ENCODE measurements at regions not wholly inside any gene's neighbourhood (a gene's known extent, or its start where the extent isn't known, plus 50 kb on each side); places are given as distances from the start of the nearest gene placed in this dataset.

- no peaks in the 10 kb centered on the region for H3K36me3 ChIP-seq
- H3K9me3 ChIP-seq, result no peaks in the 10 kb centered on the region
- intact Hi-C loops (cut with DNase I), result no loop called here
- WGBS, 2 donors, result 68 to 71% methylated on average over 1 of the region's 1 CpG
- H3K4me3 ChIP-seq, result no peak overlapping the region
- no peak for DNase-seq
- no peak for ATAC-seq
- TF ChIP-seq CTCF (IDR thresholded peaks at IDR 0.05), result no peak
- FAIRE-seq, result no peak
- H3K27me3 ChIP-seq, result no peaks in the 10 kb centered on the region
- no peak overlapping the region for H3K27ac ChIP-seq
- H3K4me1 ChIP-seq, result no peaks in the 10 kb centered on the region
Measured at GRCh38 chr4:27779827-27780226, 919.2 kb downstream of the STIM2 start.

- DNase-seq (no peak), ATAC-seq (no peak), FAIRE-seq (no peak)
- H3K36me3 ChIP-seq, result no peaks in the 10 kb centered on the region
- no peaks in the 10 kb centered on the region for H3K27me3 ChIP-seq
- TF ChIP-seq CTCF (IDR thresholded peaks at IDR 0.05), result no peak
- no peak overlapping the region for H3K4me3 ChIP-seq
- intact Hi-C loops (cut with DNase I), result no loop called here
- H3K4me1 ChIP-seq, result no peaks in the 10 kb centered on the region
- H3K27ac ChIP-seq, result no peak overlapping the region
- 48 to 52% methylated on average over 2 of the region's 2 CpGs for WGBS, 2 donors
- no peaks in the 10 kb centered on the region for H3K9me3 ChIP-seq
Measured at GRCh38 chr4:27787195-27787594, 926.6 kb downstream of the STIM2 start.

GRCh38 chr4:27789773-27790172 is 929.1 kb downstream of the STIM2 start:
- DNase-seq, result no peak
- Histone ChIP-seq H3K27me3 (no peaks in the 10 kb centered on the region), H3K36me3 (no peaks in the 10 kb centered on the region), H3K9me3 (no peaks in the 10 kb centered on the region), H3K4me1 (no peaks in the 10 kb centered on the region), H3K27ac (no peak overlapping the region), H3K4me3 (no peak overlapping the region)
- no peak for FAIRE-seq
- no peak for ATAC-seq
- 51 to 57% methylated on average over 6 of the region's 6 CpGs for WGBS, 2 donors
- intact Hi-C loops (cut with DNase I), result no loop called here
- no peak for TF ChIP-seq CTCF (IDR thresholded peaks at IDR 0.05)

- 51 to 58% methylated on average over 5 of the region's 5 CpGs for WGBS, 2 donors
- H3K27ac ChIP-seq, result no peak overlapping the region
- TF ChIP-seq CTCF (IDR thresholded peaks at IDR 0.05), result no peak
- DNase-seq (no peak), FAIRE-seq (no peak), ATAC-seq (no peak)
- H3K27me3 ChIP-seq, result no peaks in the 10 kb centered on the region
- no peaks in the 10 kb centered on the region for H3K9me3 ChIP-seq
- intact Hi-C loops (cut with DNase I), result no loop called here
- H3K36me3 ChIP-seq, result no peaks in the 10 kb centered on the region
- no peaks in the 10 kb centered on the region for H3K4me1 ChIP-seq
- no peak overlapping the region for H3K4me3 ChIP-seq
Measured at GRCh38 chr4:27790911-27791310, 930.3 kb downstream of the STIM2 start.

GRCh38 chr4:27791640-27792039 is 931.0 kb downstream of the STIM2 start:
- H3K27me3 ChIP-seq, result no peaks in the 10 kb centered on the region
- no peak overlapping the region for H3K4me3 ChIP-seq
- no peaks in the 10 kb centered on the region for H3K36me3 ChIP-seq
- FAIRE-seq (no peak), DNase-seq (no peak), ATAC-seq (peak in 1 of 4 donors; percentile 58)
- H3K27ac ChIP-seq, result no peak overlapping the region
- no peaks in the 10 kb centered on the region for H3K9me3 ChIP-seq
- 43 to 67% methylated on average over 4 of the region's 4 CpGs for WGBS, 2 donors
- no peaks in the 10 kb centered on the region for H3K4me1 ChIP-seq
- no peak for TF ChIP-seq CTCF (IDR thresholded peaks at IDR 0.05)
- intact Hi-C loops (cut with DNase I), result no loop called here
